Endothelial cell of umbilical vein (primary cell): ENCODE measurements at regions not wholly inside any gene's neighbourhood (a gene's known extent, or its start where the extent isn't known, plus 50 kb on each side); places are given as distances from the start of the nearest gene placed in this dataset.

Experiments used
- BruUV-seq: library from RNA; stranded (reverse); fragments of 400-500 nt; replicated peaks from 2 replicates; lab custom pipeline; 2021; lab: Mats Ljungman, UMichigan
- CTCF ChIA-PET: fragments of 300-600, 350-600 bp; sonication (Branson Sonifier 250); formaldehyde crosslinking; loops from one replicate; lab custom pipeline; 2021; ENCODE audit warnings: antibody characterized with exemption, inconsistent platforms; lab: Charles Lee
- POLR2A ChIA-PET: fragments of 300-600, 350-600 bp; sonication (Branson Sonifier 250); formaldehyde crosslinking; loops from one replicate; lab custom pipeline; 2021; ENCODE audit warnings: antibody characterized with exemption, inconsistent platforms; lab: Charles Lee
- DNase-seq: peaks from one replicate; pipeline ENCODE4 v3.0.0-alpha.2; 2011; ENCODE audit warnings: low read depth, low spot score
- FAIRE-seq: peaks from 2 replicates; lab custom pipeline; 2011; peaks lifted over from hg19 to GRCh38; lab: Jason Lieb, UNC
- H2AFZ ChIP-seq: 2 replicates; pipeline ENCODE4 v1.6.0; 2012; ENCODE audit warnings: low read depth, low read length, control low read depth, inconsistent platforms
- H3K27ac ChIP-seq: 2 replicates; pipeline ENCODE4 v1.5.1; 2011; ENCODE audit warnings: low read depth, mild to moderate bottlenecking, control low read depth, low read length, moderate library complexity; ENCODE audit not compliant: insufficient read depth
- H3K27me3 ChIP-seq, 2 experiments: 2 replicates each; pipeline versions ENCODE4 v1.6.0 to v1.6.1; 2011; ENCODE audit warnings: low read length in 2 of 2, mixed read lengths in 1 of 2; ENCODE audit not compliant: control insufficient read depth in 2 of 2, insufficient read depth in 2 of 2
- H3K36me3 ChIP-seq, 2 experiments: 2 replicates in 1 of 2; 3 replicates in 1 of 2; pipeline ENCODE4 v1.5.1; 2011; ENCODE audit warnings: low read length in 2 of 2, mild to moderate bottlenecking in 1 of 2, moderate library complexity in 1 of 2; ENCODE audit not compliant: control insufficient read depth in 2 of 2, insufficient read depth in 2 of 2; ENCODE audit errors: extremely low read depth in 1 of 2
- H3K4me1 ChIP-seq: 3 replicates; pipeline ENCODE4 v1.5.1; 2011; ENCODE audit warnings: mild to moderate bottlenecking, low read length; ENCODE audit not compliant: control insufficient read depth, insufficient read depth; ENCODE audit errors: extremely low read depth
- H3K4me2 ChIP-seq: 2 replicates; pipeline ENCODE4 v1.6.1; 2011; ENCODE audit warnings: low read length, control low read depth, mixed read lengths; ENCODE audit not compliant: insufficient read depth
- H3K4me3 ChIP-seq, 3 experiments: fragments of 200-600 bp in 1 of 3; sonication (generic), shearing (Covaris generic) in 1 of 3; replicated peaks in 1 of 3; 2 replicates each; pipeline ENCODE4 v1.5.1; 2011 to 2016; ENCODE audit warnings: control low read depth in 3 of 3, low read length in 3 of 3, mild to moderate bottlenecking in 2 of 3, inconsistent platforms in 1 of 3, low read depth in 1 of 3, moderate library complexity in 1 of 3; ENCODE audit not compliant: insufficient read depth in 1 of 3
- H3K79me2 ChIP-seq: 2 replicates; pipeline ENCODE4 v1.6.0; 2012; ENCODE audit warnings: low read length, inconsistent platforms; ENCODE audit not compliant: control insufficient read depth, insufficient read depth
- H3K9ac ChIP-seq: replicated peaks from 2 replicates; pipeline ENCODE3; 2011; ENCODE audit warnings: low read length, control low read depth; ENCODE audit not compliant: insufficient read depth; ENCODE audit errors: extremely low read depth
- H3K9me1 ChIP-seq: replicated peaks from 3 replicates; pipeline ENCODE4 v1.6.0; 2011; ENCODE audit warnings: mild to moderate bottlenecking, low read length; ENCODE audit not compliant: control insufficient read depth, insufficient read depth; ENCODE audit errors: extremely low read depth
- H3K9me3 ChIP-seq: replicated peaks from 2 replicates; pipeline ENCODE4 v1.5.1; 2012; ENCODE audit warnings: low read length, inconsistent platforms; ENCODE audit not compliant: control insufficient read depth, insufficient read depth
- H4K20me1 ChIP-seq: replicated peaks from 2 replicates; pipeline ENCODE3; 2011; ENCODE audit warnings: mild to moderate bottlenecking, low read length; ENCODE audit not compliant: control insufficient read depth, insufficient read depth; ENCODE audit errors: extremely low read depth
- EZH2 ChIP-seq: IDR thresholded peaks from 2 replicates; pipeline ENCODE4 v1.6.1; 2012; ENCODE audit warnings: borderline replicate concordance, low read depth, mild to moderate bottlenecking, moderate library complexity, low read length, inconsistent platforms; ENCODE audit not compliant: severe bottlenecking
- FOS ChIP-seq: IDR thresholded peaks from 2 replicates; pipeline ENCODE4 v1.6.1; 2011; ENCODE audit warnings: mild to moderate bottlenecking, low read length, moderate library complexity, borderline replicate concordance; ENCODE audit not compliant: insufficient read depth
- GATA2 ChIP-seq: IDR thresholded peaks from 2 replicates; pipeline ENCODE4 v1.7.0; 2011; ENCODE audit warnings: low read depth, mild to moderate bottlenecking, moderate library complexity, mixed read lengths, low read length; ENCODE audit not compliant: insufficient read length, insufficient read depth
- JUN ChIP-seq: IDR thresholded peaks from 2 replicates; pipeline ENCODE4 v1.6.1; 2011; ENCODE audit warnings: borderline replicate concordance, low read depth; ENCODE audit not compliant: insufficient read length, insufficient read depth
- MYC ChIP-seq: IDR thresholded peaks from one replicate; pipeline ENCODE4 v1.6.1; 2011; ENCODE audit warnings: mild to moderate bottlenecking, low read depth, low read length
- POLR2A ChIP-seq: IDR thresholded peaks from 2 replicates; pipeline ENCODE4 v1.6.1; 2012; ENCODE audit warnings: low read depth, mild to moderate bottlenecking, control low read depth, low read length
- POLR2AphosphoS5 ChIP-seq: IDR thresholded peaks from 2 replicates; pipeline ENCODE4 v1.6.1; 2012; ENCODE audit warnings: low read depth, mild to moderate bottlenecking, control low read depth, low read length, moderate library complexity; ENCODE audit not compliant: insufficient read depth
- dilution Hi-C: fragments of 300-500 bp; cut with MboI; formaldehyde crosslinking; loops from one replicate; pipeline ENCODE4 v1.15.0; 2019; ENCODE audit warnings: low sequenced_read_pairs; ENCODE audit not compliant: extremely low pct_ligation_motif_present
- intact Hi-C: fragments of 100-400 bp; cut with micrococcal nuclease; formaldehyde crosslinking; loops from one replicate; pipeline ENCODE4 v1.10.0; 2022
- TF ChIP-seq, protein P1 (sequence below), 2 donors: IDR thresholded peaks; 1 replicate in 1 of 2; 2 replicates in 1 of 2; pipeline ENCODE4 v1.5.1; 2011; ENCODE audit warnings: low read length in 2 of 2, mild to moderate bottlenecking in 2 of 2, moderate library complexity in 2 of 2, control low read depth in 1 of 2, inconsistent platforms in 1 of 2, low read depth in 1 of 2; ENCODE audit not compliant: insufficient read depth in 1 of 2; ENCODE audit errors: extremely low read depth in 1 of 2
- TF ChIP-seq, protein P2 (sequence below): IDR thresholded peaks from 2 replicates; pipeline ENCODE4 v1.6.1; 2011; ENCODE audit not compliant: insufficient read depth, insufficient read length

- Histone ChIP-seq H3K27me3 (no peaks in the 10 kb centered on the region), H3K79me2 (no peaks in the 10 kb centered on the region), H3K4me1 (no peaks in the 10 kb centered on the region), H3K4me2 (no peak overlapping the region), H3K9ac (no peak overlapping the region), H3K9me3 (no peaks in the 10 kb centered on the region), H4K20me1 (no peaks in the 10 kb centered on the region), H3K9me1 (no peaks in the 10 kb centered on the region), H3K27ac (no peak overlapping the region), H3K4me3 (no peak overlapping the region), H2AFZ (no peak overlapping the region), H3K36me3 (no peaks in the 10 kb centered on the region)
- TF ChIP-seq, protein P1, sequence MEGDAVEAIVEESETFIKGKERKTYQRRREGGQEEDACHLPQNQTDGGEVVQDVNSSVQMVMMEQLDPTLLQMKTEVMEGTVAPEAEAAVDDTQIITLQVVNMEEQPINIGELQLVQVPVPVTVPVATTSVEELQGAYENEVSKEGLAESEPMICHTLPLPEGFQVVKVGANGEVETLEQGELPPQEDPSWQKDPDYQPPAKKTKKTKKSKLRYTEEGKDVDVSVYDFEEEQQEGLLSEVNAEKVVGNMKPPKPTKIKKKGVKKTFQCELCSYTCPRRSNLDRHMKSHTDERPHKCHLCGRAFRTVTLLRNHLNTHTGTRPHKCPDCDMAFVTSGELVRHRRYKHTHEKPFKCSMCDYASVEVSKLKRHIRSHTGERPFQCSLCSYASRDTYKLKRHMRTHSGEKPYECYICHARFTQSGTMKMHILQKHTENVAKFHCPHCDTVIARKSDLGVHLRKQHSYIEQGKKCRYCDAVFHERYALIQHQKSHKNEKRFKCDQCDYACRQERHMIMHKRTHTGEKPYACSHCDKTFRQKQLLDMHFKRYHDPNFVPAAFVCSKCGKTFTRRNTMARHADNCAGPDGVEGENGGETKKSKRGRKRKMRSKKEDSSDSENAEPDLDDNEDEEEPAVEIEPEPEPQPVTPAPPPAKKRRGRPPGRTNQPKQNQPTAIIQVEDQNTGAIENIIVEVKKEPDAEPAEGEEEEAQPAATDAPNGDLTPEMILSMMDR (IDR thresholded peaks at IDR 0.05; ENCODE audit: extremely low read depth in 1 of 2, insufficient read depth in 1 of 2, low read depth in 1 of 2, low read length in 2 of 2), result no peak
- TF ChIP-seq EZH2 (no peak), JUN (no peak), FOS (no peak), GATA2 (no peak), POLR2AphosphoS5 (no peak), MYC (no peak), POLR2A (no peak)
- TF ChIP-seq, protein P2, sequence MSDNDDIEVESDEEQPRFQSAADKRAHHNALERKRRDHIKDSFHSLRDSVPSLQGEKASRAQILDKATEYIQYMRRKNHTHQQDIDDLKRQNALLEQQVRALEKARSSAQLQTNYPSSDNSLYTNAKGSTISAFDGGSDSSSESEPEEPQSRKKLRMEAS, result no peak
- POLR2A ChIA-PET, result no interaction called here
- DNase-seq (no peak), FAIRE-seq (no peak)
- no TSS peak for BruUV-seq
- intact Hi-C loops (no loop called here), dilution Hi-C loops (no loop called here)
- CTCF ChIA-PET, result no interaction called here
Observed at GRCh38 chr1:168848051-168848450, 119.0 kb upstream of the DPT start.
